AG09319 (cell line): ENCODE measurements at regions not wholly inside any gene's neighbourhood (a gene's known extent, or its start where the extent isn't known, plus 50 kb on each side); places are given as distances from the start of the nearest gene placed in this dataset.

Source experiments
- DNase-seq: peaks from one replicate; pipeline ENCODE4 v3.0.0-alpha.2; 2010; ENCODE audit warnings: low read depth; ENCODE audit errors: extremely low read depth
- TF ChIP-seq, protein P1 (sequence below): IDR thresholded peaks from 2 replicates; pipeline ENCODE4 v1.5.1; 2011; ENCODE audit warnings: low read depth, mild to moderate bottlenecking, inconsistent platforms, low read length, moderate library complexity

DNA sequence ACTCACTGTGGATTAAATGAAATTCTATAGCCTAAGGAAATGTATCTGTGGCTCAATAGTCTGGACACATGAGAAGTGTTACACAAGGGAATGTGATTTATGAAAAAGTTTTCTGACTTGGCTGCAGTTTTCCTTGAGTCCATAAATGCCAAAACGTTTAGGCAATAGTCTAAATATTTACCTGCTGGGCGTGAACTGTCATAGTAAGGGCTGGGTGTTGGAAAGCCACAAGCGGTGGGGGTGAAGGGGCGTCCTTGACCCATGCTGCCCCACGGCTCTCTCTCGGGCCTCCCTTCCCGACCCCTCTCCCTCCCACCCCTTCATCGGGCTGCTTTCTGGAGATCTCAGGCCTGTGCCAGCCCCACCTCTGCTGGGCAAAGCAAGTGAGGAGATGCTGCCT is 223.7 kb downstream of the BUB3 start:
- no peak for DNase-seq
- TF ChIP-seq, protein P1, sequence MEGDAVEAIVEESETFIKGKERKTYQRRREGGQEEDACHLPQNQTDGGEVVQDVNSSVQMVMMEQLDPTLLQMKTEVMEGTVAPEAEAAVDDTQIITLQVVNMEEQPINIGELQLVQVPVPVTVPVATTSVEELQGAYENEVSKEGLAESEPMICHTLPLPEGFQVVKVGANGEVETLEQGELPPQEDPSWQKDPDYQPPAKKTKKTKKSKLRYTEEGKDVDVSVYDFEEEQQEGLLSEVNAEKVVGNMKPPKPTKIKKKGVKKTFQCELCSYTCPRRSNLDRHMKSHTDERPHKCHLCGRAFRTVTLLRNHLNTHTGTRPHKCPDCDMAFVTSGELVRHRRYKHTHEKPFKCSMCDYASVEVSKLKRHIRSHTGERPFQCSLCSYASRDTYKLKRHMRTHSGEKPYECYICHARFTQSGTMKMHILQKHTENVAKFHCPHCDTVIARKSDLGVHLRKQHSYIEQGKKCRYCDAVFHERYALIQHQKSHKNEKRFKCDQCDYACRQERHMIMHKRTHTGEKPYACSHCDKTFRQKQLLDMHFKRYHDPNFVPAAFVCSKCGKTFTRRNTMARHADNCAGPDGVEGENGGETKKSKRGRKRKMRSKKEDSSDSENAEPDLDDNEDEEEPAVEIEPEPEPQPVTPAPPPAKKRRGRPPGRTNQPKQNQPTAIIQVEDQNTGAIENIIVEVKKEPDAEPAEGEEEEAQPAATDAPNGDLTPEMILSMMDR: no peak

DNA sequence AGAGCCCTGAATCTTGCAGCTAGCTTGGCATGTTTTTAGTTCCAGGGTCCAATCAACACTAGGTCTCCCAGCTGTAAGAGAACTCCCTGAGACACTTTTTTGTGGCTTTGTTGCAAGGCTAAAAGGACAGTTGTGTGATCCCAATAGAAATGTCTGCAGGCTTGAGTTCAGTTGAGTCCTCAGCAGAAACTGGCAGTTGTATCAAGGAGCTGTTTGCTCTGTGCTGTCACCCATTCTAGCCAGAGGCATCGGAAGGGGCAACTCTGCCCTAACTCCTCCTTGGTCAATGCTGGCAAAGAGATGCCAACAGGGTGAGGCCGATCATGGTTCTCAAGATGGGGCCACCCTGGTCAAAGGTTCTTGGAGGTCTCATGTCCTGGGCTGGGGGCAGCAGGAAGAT is 224.1 kb downstream of the BUB3 start:
- no peak for DNase-seq
- TF ChIP-seq, protein P1: no peak

DNA sequence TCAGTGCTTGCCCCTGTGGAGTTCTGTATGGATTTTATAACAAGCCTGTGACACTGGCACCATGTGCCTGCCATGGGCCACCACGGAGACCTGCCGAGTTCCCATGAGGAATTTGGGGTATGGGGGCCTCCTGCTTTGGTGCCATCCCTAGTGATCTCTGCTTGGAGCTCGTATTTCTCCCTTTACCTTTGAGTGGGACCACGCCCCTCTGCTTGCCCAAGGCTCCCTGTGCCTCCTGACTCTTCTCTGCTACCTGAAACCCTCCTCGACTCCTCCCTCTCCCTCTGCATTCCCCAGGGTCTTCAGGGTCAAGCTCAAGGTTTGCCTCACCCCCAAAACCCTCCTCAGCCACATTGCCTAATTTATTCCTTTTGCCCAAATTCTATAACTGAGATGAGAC is 225.0 kb downstream of the BUB3 start:
- DNase-seq: no peak
- TF ChIP-seq, protein P1: no peak

DNA sequence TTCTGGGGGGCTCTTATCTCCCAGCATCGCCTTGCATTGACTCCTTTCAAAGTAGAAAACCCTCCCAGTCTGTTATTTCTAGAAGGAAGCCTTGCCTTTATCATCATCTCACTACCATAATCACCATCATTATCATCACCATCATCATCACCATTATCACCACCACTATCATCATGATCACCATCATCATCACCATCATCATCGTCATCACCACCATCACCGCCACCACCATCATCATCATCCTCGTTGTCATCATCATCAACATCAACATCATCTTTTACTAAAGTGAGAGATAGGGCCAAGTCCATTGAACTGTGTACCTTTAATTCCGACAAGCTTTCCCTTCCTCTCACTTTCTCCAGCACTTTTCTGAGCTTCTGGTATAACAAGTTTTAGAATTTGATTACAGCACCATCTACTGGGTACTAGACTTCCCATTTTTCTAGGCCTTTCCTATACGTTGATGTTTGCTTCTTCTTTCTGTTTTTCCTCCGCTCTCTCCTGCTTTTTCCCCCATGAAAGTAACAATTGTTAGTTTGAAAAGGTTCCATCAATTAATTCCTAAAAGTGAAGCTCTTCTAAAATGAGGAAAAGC is 226.4 kb downstream of the BUB3 start:
- TF ChIP-seq, protein P1: peak; percentile 2; the same call in 1 of the 2 replicates
- no peak for DNase-seq

DNA sequence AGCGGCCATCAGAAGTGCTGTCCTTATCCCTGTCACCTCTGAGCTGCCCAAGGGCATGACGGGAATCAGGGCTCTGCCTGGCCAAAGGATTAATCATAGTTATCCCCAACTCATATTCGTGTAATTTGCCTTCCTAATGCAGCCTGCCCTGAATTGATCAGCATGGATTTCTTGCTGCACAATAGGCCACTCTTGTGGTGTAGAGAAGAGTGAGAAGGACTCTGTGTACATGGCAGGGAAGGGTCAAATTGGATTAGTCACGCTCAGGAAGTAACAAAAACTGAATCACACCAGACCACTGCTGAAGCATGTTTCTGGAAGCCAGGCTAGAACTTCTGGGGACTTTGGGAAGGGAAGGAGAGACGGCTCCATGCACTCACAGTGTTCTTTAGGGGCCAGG is 227.0 kb downstream of the BUB3 start:
- TF ChIP-seq, protein P1: no peak
- no peak for DNase-seq

DNA sequence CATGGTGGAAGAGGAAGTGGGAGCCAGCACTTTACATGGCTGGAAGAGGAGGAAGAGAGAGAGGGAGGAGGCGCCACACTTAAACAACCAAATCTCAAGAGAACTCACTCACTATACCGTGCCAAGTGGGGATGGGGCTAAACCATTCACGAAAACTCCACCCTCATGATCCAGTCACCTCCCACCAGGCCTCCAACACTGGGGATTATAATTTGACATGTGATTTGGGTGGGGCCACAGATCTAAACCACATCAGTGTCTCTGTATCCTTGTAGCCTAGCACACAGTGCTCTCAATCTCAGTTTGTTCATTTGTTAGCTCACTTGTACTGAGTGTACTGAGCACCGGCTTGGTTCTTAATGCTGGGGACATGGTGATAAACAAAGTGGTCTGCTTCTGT is 228.3 kb downstream of the BUB3 start:
- no peak for DNase-seq
- TF ChIP-seq, protein P1: no peak

DNA sequence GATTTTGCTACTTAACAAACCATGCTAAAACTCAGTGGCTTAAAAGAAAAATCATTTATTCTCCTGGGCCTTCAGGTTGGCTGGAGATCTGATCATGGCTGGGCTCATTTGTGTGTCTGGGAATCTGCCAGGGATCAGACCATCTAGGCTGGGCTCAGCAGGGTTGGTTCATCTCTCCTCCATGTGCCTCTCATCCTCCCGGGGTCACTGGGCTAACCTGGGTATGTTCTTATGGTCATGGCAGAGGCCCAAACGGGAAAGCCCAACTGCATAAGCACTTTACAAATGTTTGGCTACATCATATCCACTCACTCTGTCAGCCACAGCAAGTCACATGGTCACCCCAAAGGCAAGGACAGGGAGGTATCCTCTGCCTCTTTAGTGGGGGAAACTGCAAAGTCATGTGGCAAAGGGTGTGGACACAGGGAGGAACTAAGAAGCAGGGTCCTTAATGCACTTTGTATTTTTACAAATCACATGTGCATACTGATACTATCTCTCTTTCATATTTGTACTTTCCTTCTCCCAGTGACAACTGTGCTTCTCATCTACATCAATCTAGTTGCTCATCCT is 231.4 kb downstream of the BUB3 start:
- no peak for DNase-seq
- TF ChIP-seq, protein P1: no peak
